ENCODE measurements at regions not wholly inside any gene's neighbourhood (a gene's known extent, or its start where the extent isn't known, plus 50 kb on each side); places are given as distances from the start of the nearest gene placed in this dataset.
A peak's percentile ranks its signal among the peaks of the same experiment; 100 is the strongest.
"Not testable (repeated sequence)": the region's sequence is repeated elsewhere in the genome, so short reads cannot be mapped to it uniquely, and the experiment has no call there.

DNA sequence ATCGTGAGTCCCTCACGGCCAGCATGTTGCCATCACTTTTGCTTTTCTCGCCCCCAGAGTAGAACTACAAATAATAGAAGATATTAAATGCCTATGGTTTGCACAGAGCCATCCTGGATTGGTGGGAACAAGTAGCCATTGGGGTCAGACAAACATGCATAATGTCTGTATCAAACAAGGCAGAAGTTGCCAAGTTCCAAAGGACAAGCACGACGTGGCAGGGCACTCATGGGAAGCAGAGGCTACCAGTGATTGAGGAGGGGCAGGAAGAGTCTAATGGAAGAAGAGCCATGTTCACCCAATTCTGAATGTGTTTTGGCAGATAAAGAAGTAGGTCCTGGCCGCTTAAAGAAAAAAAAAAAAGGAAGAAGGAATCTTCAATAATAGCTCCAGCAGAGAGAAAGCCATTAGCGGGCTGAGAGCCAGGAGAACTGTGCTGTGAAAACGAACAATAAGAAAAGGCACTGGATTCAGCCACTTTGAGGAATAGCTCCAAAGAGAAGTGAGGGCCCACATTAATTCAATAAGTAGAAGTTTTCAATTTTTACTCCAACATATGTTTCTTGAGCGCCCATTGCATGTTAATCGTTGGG, 153.7 kb upstream of the ADCY2 start:
- DNase-seq = no peak

DNA sequence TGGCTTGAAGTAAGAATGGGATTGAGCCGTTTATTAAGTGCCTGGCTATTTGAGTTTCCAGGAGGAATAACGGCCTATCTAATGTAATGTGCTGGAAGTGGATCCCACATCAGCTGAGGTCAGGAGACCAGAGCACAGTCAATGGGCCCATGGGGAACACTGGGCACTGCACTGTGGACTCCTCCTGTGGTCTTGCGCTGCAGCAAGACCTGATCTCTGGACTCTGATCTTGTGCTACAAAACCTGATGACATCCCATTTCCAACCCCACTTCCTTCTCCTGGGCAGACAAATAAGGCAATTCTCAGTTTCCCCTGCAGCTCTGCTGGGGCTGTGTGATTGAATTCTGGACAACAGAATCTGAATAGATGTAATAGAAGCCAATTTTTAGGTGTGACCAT, 151.7 kb upstream of the ADCY2 start:
- DNase-seq = no peak

DNA sequence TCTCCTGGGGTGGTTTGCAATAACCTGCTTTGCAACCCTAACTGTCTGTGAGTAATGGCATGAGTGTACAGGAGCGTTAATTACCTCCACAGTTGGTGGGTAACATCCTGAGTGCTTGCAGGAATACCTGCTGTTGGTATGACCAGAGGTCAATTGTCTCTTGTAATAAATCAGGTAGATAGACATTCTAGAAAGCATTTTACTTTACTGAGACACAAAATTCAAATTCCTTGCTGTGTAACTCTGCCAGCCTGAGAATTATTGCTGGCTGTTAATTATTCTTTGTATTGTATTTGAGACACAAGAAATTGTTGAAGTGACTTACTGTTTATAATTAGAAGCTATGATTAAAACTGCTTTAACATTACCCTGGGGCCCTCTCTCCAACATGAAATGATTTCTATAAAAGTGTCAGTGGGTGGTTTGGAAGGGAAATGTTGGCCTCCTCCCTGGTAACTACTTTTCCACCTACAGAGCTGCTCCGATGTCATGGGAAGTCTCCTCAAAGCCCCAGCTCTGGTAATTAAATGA, 150.8 kb upstream of the ADCY2 start:
- DNase-seq = no peak

DNA sequence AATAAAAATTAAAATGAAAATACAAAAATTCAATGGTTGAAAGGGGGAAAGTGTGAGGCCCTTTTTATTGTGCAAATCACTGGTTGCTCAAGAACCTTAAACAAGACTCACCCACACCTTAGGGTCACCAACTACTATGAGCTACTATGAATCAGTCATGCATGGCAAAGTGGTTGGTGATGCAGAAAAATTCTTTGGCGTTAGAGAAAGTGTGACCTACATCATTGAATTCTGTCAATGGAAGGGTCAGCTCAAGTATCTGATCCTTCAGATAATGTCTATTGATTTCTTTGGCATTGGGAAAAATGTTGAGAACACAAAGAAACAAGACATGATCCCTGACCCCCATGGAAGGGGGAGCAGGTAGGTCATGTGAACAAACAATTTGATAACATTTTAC, 149.7 kb upstream of the ADCY2 start:
- DNase-seq = no peak

DNA sequence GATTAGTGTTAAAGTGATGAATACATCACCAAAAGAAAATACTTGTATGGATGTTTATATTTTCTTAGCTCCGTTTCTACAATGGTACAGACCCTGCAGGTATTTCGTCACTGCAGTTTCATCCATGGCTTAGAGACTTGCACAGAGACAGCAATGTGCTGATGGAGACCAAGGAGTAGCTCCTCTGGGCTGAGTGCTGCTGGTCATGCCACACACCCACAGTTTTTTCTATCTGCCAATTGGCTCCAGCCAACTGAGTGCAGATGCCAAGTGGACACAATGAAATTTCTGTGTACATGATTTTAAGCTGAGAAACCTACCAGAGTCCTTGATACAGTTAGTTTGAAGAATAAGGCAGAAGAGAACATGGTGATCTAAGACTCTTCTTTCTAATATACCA, 145.9 kb upstream of the ADCY2 start:
- DNase-seq = no peak

DNA sequence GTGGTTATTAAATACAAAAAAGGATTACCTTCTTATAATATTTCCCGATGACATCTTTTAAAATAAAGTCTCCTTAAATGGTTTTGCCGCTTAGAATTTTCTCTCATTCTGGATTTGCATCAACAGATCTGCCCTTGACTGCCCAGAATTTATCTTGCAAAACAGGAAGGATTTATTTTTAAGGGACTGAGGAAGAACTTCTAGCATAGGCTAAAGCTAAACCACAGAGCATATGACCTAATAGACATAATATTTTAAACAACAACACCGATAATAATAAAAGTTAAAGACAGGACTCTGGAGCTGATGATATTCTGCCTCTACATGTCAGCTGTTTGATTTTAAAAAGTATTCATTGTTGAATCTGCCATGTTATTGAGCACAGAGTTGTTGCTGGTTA, 145.3 kb upstream of the ADCY2 start:
- no peak for DNase-seq

DNA sequence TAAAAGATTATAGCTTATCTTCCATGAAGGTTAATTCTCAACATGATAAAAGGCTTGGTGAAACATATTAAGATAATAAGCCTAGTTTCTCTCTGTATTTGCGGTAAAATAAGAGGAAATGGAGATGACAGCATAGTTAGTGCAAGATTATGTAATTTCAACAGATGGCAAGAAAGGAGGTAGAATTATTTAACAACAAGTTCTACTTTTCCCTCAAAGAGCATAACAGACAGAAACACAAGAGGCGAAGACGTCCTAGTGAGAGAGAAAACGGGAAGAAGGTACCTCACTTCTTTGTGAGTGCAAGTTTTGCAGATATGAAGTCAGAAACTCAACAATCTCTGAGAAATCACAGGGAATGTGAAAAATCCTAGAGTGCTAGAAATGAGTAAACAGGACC, 144.8 kb upstream of the ADCY2 start:
- DNase-seq = no peak

DNA sequence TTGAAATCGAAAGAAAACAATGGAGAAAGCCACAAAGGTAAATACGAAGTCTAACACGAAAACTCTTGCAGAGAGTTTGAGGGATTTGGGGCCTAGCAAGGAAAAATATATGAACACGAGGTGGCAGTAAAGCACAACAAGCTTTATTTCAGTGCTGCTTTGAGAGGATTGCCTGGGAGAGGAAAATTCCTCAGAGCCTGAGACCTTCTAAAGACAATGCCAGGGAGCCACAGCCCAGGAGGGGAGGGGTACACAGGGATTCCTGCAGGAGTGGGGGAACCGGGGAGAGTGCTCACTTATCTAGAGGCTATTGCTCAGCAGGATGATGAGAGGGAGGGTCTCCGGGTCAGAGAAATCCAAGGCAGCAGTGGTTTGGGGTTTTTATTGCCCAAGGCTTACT, 134.9 kb upstream of the ADCY2 start:
- DNase-seq = peak in 1 of 14 donors; percentile 14

DNA sequence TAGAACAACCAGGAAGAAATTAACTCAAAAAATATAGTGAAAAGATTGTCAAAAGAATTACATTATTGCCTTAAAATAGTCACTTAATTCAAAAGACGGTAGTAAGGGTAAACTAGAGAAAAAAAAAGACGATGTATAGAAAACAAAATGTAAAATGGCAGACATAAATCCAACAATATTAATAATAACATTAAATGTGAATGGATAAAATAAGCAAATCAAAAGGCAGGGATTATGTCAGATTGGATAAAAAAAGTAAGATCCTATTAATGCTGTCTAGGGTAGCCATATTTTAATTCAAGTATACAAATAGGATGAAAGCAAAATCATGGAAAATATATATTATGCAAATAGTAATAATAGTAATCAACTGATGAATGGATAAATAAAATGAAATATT, 134.0 kb upstream of the ADCY2 start:
- no peak for DNase-seq

DNA sequence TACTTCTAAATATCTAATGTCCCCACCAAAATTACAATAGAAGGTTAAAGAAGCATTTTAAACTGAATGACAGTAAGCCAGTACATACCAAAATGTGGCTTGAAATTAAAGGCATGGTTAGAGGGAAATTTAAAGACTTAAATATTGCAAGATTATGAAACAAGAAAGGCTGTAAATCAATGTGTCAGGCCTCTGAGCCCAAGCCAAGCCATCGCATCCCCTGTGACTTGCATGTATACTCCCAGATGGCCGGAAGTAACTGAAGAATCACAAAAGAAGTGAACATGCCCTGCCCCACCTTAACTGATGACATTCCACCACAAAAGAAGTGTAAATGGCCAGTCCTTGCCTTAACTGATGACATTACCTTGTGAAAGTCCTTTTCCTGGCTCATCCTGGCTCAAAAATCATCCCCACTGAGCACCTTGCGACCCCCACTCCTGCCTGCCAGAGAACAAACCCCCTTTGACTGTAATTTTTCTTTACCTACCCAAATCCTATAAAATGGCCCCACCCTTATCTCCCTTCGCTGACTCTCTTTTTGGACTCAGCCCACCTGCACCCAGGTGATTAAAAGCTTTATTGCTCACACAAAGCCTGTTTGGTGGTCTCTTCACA, 132.4 kb upstream of the ADCY2 start:
- DNase-seq = not testable (repeated sequence)

DNA sequence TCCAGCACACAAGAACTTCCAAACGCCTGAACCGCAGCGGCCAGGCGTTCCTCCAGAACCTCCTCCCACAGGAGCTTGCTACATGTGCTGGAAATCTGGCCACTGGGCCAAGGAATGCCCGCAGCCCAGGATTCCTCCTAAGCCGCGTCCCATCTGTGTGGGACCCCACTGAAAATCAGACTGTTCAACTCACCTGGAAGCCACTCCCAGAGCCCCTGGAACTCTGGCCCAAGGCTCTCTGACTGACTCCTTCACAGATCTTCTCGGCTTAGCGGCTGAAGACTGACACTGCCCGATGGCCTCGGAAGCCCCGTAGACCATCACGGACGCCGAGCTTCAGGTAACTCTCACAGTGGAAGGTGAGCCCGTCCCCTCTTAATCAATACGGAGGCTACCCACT, 130.2 kb upstream of the ADCY2 start:
- DNase-seq = not testable (repeated sequence)

DNA sequence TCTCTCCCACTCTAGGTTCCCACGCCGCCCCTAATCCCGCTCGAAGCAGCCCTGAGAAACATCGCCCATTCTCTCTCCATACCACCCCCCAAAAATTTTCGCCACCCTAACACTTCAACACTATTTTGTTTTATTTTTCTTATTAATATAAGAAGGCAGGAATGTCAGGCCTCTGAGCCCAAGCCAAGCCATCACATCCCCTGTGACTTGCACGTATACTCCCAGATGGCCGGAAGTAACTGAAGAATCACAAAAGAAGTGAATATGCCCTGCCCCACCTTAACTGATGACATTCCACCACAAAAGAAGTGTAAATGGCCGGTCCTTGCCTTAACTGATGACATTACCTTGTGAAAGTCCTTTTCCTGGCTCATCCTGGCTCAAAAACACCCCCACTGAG, 127.2 kb upstream of the ADCY2 start:
- DNase-seq = not testable (repeated sequence)

DNA sequence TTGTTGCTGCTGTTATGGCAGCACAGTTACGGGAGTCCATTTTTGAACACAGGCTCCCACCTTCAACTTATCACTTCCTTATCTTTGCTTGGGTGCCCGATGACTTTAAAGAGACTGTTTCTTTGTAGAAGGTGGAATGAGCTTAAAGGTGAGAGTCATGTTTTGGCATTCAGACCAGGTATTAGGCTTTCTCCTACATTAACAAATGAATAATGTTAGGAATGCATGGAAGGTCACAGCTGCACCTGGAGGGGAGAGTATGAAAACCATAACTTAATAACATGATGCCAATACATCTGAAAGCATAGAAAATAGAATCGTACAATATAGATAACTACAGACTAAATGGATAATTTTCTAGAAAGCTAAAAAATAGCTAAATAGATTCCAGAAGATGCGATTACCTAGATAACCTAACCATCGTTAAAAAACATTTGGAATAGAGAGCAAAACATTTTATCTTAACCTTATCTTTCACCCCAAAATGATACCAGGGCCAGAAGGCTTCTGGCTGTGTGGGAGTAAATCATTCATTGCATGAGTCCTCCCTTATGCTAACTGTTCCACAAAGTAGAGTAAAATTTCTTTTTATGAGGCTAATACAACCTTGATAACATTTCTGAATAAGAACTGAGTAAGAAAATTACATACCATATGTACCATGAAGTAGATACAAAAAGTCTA, 126.2 kb upstream of the ADCY2 start:
- no peak for DNase-seq

DNA sequence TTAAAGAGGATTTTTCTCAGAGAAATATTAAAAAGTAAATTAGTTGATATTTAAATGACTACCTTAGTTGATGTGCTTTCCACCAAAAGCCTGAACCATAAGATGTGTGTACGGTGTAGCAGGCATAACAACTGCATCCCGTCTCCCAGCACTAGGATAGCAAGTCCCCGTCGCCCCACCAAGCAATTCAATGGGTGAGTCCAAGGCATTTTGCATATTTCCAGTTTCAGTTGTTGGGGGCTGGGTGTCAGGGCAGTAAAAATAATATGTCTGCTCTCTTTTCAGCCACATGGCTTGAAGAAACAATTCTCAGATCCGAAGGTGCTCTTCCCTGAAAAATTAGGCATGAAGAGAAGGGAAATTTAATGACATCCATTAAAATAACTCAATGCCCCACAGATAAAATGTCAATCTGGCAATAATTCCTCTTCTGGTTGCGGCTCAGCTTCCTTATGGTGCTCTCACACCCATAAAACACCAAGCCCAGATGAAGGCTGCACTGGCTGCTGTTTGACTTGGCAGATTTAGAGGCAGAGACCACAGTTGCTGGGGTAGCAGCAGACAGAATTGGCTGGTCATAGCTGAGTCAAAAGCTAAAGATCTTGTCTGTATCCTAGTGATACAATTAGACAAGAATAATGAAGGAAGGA, 124.4 kb upstream of the ADCY2 start:
- no peak for DNase-seq

DNA sequence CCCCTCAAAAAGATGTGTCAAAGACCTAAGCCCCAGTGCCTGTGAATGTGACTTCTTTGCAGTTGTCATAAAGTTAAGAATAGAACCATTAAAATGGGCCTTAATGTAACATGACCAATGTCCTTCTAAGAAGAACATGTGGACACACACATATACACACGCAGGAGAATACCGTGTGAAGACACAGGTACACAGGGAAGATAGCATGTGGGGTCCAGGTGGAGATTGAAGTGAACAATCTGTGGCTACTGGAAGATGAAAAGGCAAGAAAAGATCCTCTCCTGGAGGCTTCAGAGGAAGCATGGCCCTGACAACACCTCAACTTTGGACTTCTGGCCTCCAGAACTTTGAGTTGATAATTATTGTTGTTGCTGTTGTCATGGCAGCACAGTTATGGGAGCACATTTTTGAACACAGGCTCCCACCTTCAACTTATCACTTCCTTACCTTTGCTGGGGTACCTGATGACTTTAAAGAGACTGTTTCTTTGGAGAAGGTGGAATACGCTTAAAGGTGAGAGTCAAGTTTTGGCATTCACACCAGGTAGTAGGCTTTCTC, 123.5 kb upstream of the ADCY2 start:
- DNase-seq = no peak

DNA sequence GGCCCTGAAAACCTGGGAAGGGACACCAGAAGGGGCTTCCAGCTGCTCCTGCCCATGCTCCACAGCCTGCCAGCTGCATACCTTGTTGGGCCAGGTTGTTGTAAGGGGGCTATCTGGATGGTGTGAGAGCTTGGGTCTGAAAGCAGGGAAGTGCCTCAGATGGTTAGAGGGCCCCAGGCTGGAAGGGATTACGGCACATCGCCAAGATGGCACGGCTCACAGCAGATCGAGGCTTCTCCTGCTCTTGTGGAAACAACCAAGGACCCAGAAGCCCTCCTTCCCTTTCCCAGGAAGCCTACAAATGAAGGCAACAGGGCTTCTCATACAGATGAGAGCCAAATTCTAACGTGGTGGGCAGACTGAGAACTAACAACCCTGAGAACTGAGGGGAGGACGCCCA, 121.7 kb upstream of the ADCY2 start:
- no peak for DNase-seq

DNA sequence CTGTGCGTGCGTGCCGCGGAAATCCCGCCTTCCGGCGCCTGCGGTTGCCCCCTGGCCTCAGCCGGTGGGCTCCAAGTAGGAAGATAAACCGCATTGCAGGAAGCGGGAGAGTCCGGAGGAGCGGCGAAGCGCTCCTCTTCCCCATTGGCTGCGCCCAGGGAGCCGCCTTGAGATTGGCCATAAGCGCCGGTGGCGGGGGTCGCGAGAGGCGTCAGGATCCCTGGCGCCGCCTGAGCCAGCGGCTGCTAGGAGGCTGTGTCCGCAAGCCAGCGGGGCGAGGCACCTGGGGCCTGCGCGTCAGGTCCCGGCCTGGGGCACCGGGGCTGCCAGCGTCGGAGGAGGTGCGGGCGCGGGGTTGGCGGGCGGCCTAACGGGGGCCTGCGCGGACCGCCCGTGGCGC, 106.3 kb upstream of the ADCY2 start:
- DNase-seq = not testable (repeated sequence)

DNA sequence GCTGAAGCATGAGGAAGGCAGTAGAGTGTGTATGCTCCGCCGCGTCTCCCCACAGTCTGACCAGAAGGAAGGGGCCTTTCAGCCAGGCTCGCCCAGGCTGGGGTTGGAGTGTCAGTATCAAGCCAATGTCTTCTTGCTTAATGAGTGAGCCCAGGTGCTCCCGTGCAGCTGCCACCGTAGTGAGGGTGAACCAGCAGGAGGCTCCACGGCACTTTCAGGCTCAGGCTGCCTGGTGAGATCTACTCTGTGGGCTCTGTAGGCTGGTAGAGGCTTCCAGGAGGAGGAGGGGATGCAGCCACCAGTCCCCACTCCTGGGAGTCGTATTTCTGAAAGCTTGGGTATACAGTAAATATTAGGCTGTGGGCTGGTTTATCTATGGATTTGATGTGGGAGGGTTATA, 98.1 kb upstream of the ADCY2 start:
- DNase-seq = not testable (repeated sequence)

DNA sequence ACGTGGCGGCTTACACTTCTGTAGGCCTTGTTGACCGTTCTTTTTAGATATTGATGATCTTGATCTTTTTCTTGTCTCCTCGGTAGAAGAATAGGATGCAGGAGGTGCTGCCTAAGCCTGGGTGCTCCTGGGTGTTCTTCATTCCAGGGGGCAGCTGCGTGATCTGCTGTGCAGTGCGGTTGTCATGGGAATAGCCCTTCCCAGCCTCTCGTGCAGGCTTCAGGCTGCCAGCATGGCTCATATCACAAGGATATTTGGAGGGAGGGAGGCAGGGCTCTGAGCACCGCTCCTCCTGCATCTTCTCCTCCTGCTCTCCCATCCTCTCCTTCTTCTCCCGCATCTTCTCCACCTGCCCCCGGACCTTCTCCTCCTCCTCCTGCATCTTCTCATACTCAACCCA, 96.2 kb upstream of the ADCY2 start:
- DNase-seq = not testable (repeated sequence)

DNA sequence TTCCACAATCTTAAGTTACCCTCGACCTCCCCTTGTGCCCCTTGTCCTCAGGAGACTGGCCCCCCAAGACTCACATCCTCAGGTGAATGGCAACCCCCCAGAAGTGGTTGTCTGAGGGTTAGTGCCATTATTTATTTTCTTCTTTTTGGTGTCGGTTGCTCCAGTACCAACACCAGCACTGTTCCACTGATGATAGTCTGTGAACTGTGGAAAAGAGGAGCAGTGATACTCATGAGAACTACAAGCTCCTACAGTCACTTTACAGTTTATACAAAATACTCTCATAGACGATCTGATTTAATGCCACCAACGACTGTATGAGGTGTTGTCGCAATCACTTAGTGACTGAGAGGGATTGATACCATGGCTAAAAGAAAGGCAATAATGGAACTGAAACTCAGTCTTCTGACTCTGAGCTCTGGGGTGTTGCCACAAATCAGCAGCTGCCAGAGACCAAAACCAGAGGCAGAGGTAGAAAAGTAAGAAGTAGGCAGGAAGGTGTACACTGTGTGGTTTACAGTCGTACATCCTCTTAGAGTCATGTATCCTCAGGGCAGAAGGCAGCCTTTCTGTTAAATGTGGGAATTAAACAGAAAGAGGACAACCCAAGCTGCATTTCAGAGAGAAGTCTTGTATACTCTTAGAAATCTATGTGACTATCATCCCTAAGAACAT, 90.8 kb upstream of the ADCY2 start:
- DNase-seq = not testable (repeated sequence)

DNA sequence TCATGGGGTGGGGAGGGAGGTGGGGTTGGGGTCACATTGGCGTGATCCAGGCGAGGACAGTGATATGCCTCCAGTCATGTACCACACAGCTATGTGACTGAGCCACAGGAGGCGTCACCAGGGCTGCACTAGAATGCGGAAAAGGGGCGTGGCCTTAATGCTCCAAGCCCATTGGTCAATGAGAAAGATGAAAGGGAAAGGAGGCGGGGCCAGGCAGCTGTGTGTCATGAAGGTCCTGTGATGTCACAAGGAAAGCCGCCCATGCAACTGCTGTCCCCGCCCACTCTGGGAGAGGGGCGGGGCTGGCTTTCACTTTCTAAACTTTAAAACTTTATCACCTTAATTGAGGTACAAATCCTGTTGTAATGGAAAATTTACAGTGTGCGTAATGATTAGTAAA, 89.4 kb upstream of the ADCY2 start:
- DNase-seq = not testable (repeated sequence)

DNA sequence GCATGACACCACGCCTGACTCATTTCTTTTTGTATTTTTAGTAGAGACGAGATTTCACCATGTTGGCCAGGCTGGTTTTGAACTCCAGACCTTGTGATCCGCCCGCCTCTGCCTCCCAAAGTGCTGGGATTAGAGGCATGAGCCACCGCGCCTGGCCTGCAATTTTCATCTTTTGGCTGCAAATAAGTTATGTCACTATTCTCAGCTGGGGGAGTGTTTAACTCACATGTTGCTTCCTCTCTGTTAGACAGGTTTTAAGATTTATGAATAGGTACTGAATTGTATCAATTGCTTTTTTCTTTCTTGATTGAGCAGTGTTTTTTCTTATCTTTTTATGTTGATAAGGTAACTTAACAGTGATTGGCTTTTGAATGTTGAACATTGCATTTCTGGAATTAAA, 88.2 kb upstream of the ADCY2 start:
- DNase-seq = not testable (repeated sequence)

DNA sequence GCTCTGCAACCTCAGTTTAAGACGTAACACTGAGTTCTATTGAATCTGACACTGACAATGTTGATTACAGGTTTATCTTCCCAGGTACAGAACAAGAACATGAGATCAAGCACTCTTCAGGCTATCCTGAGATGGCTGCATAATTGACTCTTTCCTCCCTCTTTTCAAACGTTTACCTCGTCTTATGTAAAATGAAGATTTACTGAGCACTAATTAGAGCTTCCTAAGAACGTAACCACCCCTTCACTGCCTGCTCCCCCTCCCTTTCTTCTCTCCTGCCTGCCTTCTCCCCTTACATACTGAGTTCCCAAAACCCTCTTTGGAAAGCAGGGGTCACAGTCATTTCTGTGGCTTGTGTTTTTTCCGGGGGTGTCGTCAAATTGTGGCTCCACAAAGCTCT, 86.2 kb upstream of the ADCY2 start:
- not testable (repeated sequence) for DNase-seq
